ENCODE measurements at regions not wholly inside any gene's neighbourhood (a gene's known extent, or its start where the extent isn't known, plus 50 kb on each side); places are given as distances from the start of the nearest gene placed in this dataset.
A peak's percentile ranks its signal among the peaks of the same experiment; 100 is the strongest.

GRCh38 chr11:57131080-57131790 is 50.5 kb upstream of the LRRC55 start:
- TF ChIP-seq CTCF (IDR thresholded peaks at IDR 0.05; ENCODE audit: insufficient read depth, low read length, poor library complexity, severe bottlenecking) = peak; percentile 46
- no peak for DNase-seq (ENCODE audit: extremely low read depth, insufficient read length)
- Histone ChIP-seq H3K27me3 (replicated peaks; ENCODE audit: control insufficient read depth, insufficient read depth, low read length) (no peaks in the 10 kb centered on the region; the same call in none of the 2 replicates), H3K4me3 (replicated peaks; ENCODE audit: low read depth, low read length) (no peak overlapping the region), H3K36me3 (ENCODE audit: control insufficient read depth, insufficient read depth, low read length) (no peaks in the 10 kb centered on the region)

Data from GM06990 (cell line).